Natural killer cell treated with Interleukin-12 subunit alpha and Interleukin-12 subunit beta and Interleukin-15 and Interleukin-18, amount 100 ng/mL, for 72 hours (primary cell): ENCODE measurements at regions not wholly inside any gene's neighbourhood (a gene's known extent, or its start where the extent isn't known, plus 50 kb on each side); places are given as distances from the start of the nearest gene placed in this dataset.

ENCODE experiments used
- ATAC-seq, 2 donors: fragments of 150-1000 bp; cut with Tn5 transposase in 1 of 2; sonication (Bioruptor Pico), chemical (Tn5 transposase) in 1 of 2; 2 replicates each; pipeline ENCODE4 v1.10.0; 2021
- DNase-seq: peaks from one replicate; pipeline ENCODE4 v3.0.0; 2022; ENCODE audit warnings: low spot score
- H3K27ac Mint-ChIP-seq, 2 donors: 1 replicate in 1 of 2; 2 replicates in 1 of 2; pipeline ENCODE4 v1.8.0; 2022; ENCODE audit warnings: mixed read lengths in 2 of 2, mild to moderate bottlenecking in 1 of 2, moderate library complexity in 1 of 2
- H3K27me3 Mint-ChIP-seq, 2 donors: 1 replicate in 1 of 2; 2 replicates in 1 of 2; pipeline ENCODE4 v1.8.0; 2022; ENCODE audit warnings: mixed read lengths in 2 of 2
- H3K36me3 Mint-ChIP-seq: one replicate; pipeline ENCODE4 v1.8.0; 2022; ENCODE audit warnings: mixed read lengths
- H3K4me1 Mint-ChIP-seq, 2 donors: 1 replicate in 1 of 2; 2 replicates in 1 of 2; pipeline ENCODE4 v1.8.0; 2022; ENCODE audit warnings: low read depth in 2 of 2, mixed read lengths in 2 of 2, mild to moderate bottlenecking in 1 of 2
- H3K4me3 Mint-ChIP-seq: one replicate; pipeline ENCODE4 v1.8.0; 2022; ENCODE audit warnings: mixed read lengths
- H3K9me3 Mint-ChIP-seq: 2 replicates; pipeline ENCODE4 v1.8.0; 2022; ENCODE audit warnings: mixed read lengths

- ATAC-seq (no peak), DNase-seq (no peak)
- Mint-ChIP-seq H3K27me3 (no peaks in the 10 kb centered on the region), H3K36me3 (peaks cover 5% of the 10 kb centered on the region), H3K27ac (no peak overlapping the region), H3K9me3 (peaks cover 19% of the 10 kb centered on the region), H3K4me3 (no peak overlapping the region), H3K4me1 (no peaks in the 10 kb centered on the region)
Observed at GRCh38 chr4:177127658-177128057, 182.0 kb upstream of the NEIL3 start.

- H3K27me3 Mint-ChIP-seq: no peaks in the 10 kb centered on the region
- no peak for DNase-seq
- H3K4me3 Mint-ChIP-seq: no peak overlapping the region
Observed at GRCh38 chr4:177128306-177128705, 181.4 kb upstream of the NEIL3 start.

GRCh38 chr4:177131736-177132135 is 177.9 kb upstream of the NEIL3 start:
- no peaks in the 10 kb centered on the region for H3K4me1 Mint-ChIP-seq
- ATAC-seq (no peak), DNase-seq (no peak)
- no peaks in the 10 kb centered on the region for H3K27me3 Mint-ChIP-seq
- H3K27ac Mint-ChIP-seq: no peak overlapping the region
- peaks cover 5% of the 10 kb centered on the region for H3K36me3 Mint-ChIP-seq
- H3K9me3 Mint-ChIP-seq: peaks cover 19% of the 10 kb centered on the region
- H3K4me3 Mint-ChIP-seq: no peak overlapping the region

More at GRCh38 chr4:177128306-177128705, 181.4 kb upstream of the NEIL3 start:
- no peaks in the 10 kb centered on the region for H3K4me1 Mint-ChIP-seq
- no peak overlapping the region for H3K27ac Mint-ChIP-seq
- ATAC-seq: no peak
- peaks cover 5% of the 10 kb centered on the region for H3K36me3 Mint-ChIP-seq
- H3K9me3 Mint-ChIP-seq: peaks cover 19% of the 10 kb centered on the region

GRCh38 chr4:177147668-177148067 is 162.0 kb upstream of the NEIL3 start:
- no peak for ATAC-seq
- Mint-ChIP-seq H3K4me1 (no peaks in the 10 kb centered on the region), H3K27me3 (no peaks in the 10 kb centered on the region), H3K4me3 (no peak overlapping the region), H3K27ac (no peak overlapping the region), H3K9me3 (peaks cover 8% of the 10 kb centered on the region), H3K36me3 (no peaks in the 10 kb centered on the region)
- no peak for DNase-seq

GRCh38 chr4:177155454-177155853 is 154.2 kb upstream of the NEIL3 start:
- Mint-ChIP-seq H3K9me3 (peaks cover 17% of the 10 kb centered on the region), H3K27me3 (no peaks in the 10 kb centered on the region), H3K27ac (no peak overlapping the region), H3K4me3 (no peak overlapping the region), H3K4me1 (no peaks in the 10 kb centered on the region), H3K36me3 (no peaks in the 10 kb centered on the region)
- DNase-seq (no peak), ATAC-seq (no peak)

- Mint-ChIP-seq H3K4me1 (no peaks in the 10 kb centered on the region), H3K4me3 (no peak overlapping the region), H3K9me3 (peaks cover 29% of the 10 kb centered on the region), H3K27me3 (no peaks in the 10 kb centered on the region), H3K27ac (no peak overlapping the region), H3K36me3 (no peaks in the 10 kb centered on the region)
- no peak for DNase-seq
- ATAC-seq: no peak
Observed at GRCh38 chr4:177159600-177159999, 150.1 kb upstream of the NEIL3 start.

- ATAC-seq: no peak
- no peaks in the 10 kb centered on the region for H3K4me1 Mint-ChIP-seq
- no peak overlapping the region for H3K27ac Mint-ChIP-seq
- no peaks in the 10 kb centered on the region for H3K36me3 Mint-ChIP-seq
- DNase-seq: no peak
- H3K27me3 Mint-ChIP-seq: no peaks in the 10 kb centered on the region
- H3K4me3 Mint-ChIP-seq: no peak overlapping the region
- H3K9me3 Mint-ChIP-seq: peaks cover 25% of the 10 kb centered on the region
Observed at GRCh38 chr4:177161781-177162180, 147.9 kb upstream of the NEIL3 start.

GRCh38 chr4:177163532-177163931 is 146.1 kb upstream of the NEIL3 start:
- no peaks in the 10 kb centered on the region for H3K4me1 Mint-ChIP-seq
- H3K27me3 Mint-ChIP-seq: no peaks in the 10 kb centered on the region
- peaks cover 25% of the 10 kb centered on the region for H3K9me3 Mint-ChIP-seq
- DNase-seq (no peak), ATAC-seq (no peak)
- H3K36me3 Mint-ChIP-seq: no peaks in the 10 kb centered on the region
- H3K27ac Mint-ChIP-seq: no peak overlapping the region
- H3K4me3 Mint-ChIP-seq: no peak overlapping the region

- DNase-seq (no peak), ATAC-seq (no peak)
- H3K27me3 Mint-ChIP-seq: no peaks in the 10 kb centered on the region
- peaks cover 11% of the 10 kb centered on the region for H3K9me3 Mint-ChIP-seq
- H3K4me1 Mint-ChIP-seq: no peaks in the 10 kb centered on the region
- H3K36me3 Mint-ChIP-seq: no peaks in the 10 kb centered on the region
- no peak overlapping the region for H3K27ac Mint-ChIP-seq
- H3K4me3 Mint-ChIP-seq: no peak overlapping the region
Observed at GRCh38 chr4:177171588-177171987, 138.1 kb upstream of the NEIL3 start.

- Mint-ChIP-seq H3K9me3 (peaks cover 19% of the 10 kb centered on the region), H3K27ac (no peak overlapping the region), H3K36me3 (no peaks in the 10 kb centered on the region), H3K4me3 (no peak overlapping the region), H3K27me3 (no peaks in the 10 kb centered on the region), H3K4me1 (no peaks in the 10 kb centered on the region)
- no peak for ATAC-seq
- DNase-seq: no peak
Observed at GRCh38 chr4:177175473-177175872, 134.2 kb upstream of the NEIL3 start.

- Mint-ChIP-seq H3K27me3 (no peaks in the 10 kb centered on the region), H3K27ac (no peak overlapping the region), H3K4me1 (no peaks in the 10 kb centered on the region), H3K36me3 (no peaks in the 10 kb centered on the region), H3K4me3 (no peak overlapping the region), H3K9me3 (peaks cover 19% of the 10 kb centered on the region)
- DNase-seq: no peak
- ATAC-seq: no peak
Observed at GRCh38 chr4:177177541-177178081, 132.1 kb upstream of the NEIL3 start.

GRCh38 chr4:177178246-177178645 is 131.4 kb upstream of the NEIL3 start:
- no peak for ATAC-seq
- no peak for DNase-seq
- Mint-ChIP-seq H3K27me3 (no peaks in the 10 kb centered on the region), H3K36me3 (no peaks in the 10 kb centered on the region), H3K4me1 (no peaks in the 10 kb centered on the region), H3K27ac (no peak overlapping the region), H3K4me3 (no peak overlapping the region), H3K9me3 (peaks cover 19% of the 10 kb centered on the region)

GRCh38 chr4:177182166-177182565 is 127.5 kb upstream of the NEIL3 start:
- ATAC-seq: no peak
- Mint-ChIP-seq H3K9me3 (peaks cover 16% of the 10 kb centered on the region), H3K27me3 (no peaks in the 10 kb centered on the region)

GRCh38 chr4:177182728-177183127 is 126.9 kb upstream of the NEIL3 start:
- H3K27me3 Mint-ChIP-seq: no peaks in the 10 kb centered on the region
- H3K4me1 Mint-ChIP-seq: no peaks in the 10 kb centered on the region
- no peak for ATAC-seq
- DNase-seq: no peak
- no peaks in the 10 kb centered on the region for H3K36me3 Mint-ChIP-seq
- no peak overlapping the region for H3K27ac Mint-ChIP-seq
- no peak overlapping the region for H3K4me3 Mint-ChIP-seq
- peaks cover 16% of the 10 kb centered on the region for H3K9me3 Mint-ChIP-seq

More at GRCh38 chr4:177182166-177182565, 127.5 kb upstream of the NEIL3 start:
- DNase-seq: no peak
- H3K4me1 Mint-ChIP-seq: no peaks in the 10 kb centered on the region
- H3K27ac Mint-ChIP-seq: no peak overlapping the region
- no peak overlapping the region for H3K4me3 Mint-ChIP-seq
- H3K36me3 Mint-ChIP-seq: no peaks in the 10 kb centered on the region

- Mint-ChIP-seq H3K36me3 (no peaks in the 10 kb centered on the region), H3K4me1 (no peaks in the 10 kb centered on the region), H3K27me3 (no peaks in the 10 kb centered on the region), H3K27ac (no peak overlapping the region), H3K9me3 (peaks cover 5% of the 10 kb centered on the region), H3K4me3 (no peak overlapping the region)
- DNase-seq (no peak), ATAC-seq (no peak)
Observed at GRCh38 chr4:177185151-177185550, 124.5 kb upstream of the NEIL3 start.
